Muscle layer of colon (tissue), 2 donors: ENCODE measurements at regions not wholly inside any gene's neighbourhood (a gene's known extent, or its start where the extent isn't known, plus 50 kb on each side); places are given as distances from the start of the nearest gene placed in this dataset.
"Not testable (repeated sequence)": the region's sequence is repeated elsewhere in the genome, so short reads cannot be mapped to it uniquely, and the experiment has no call there.

Experiments used
- H3K27ac ChIP-seq: one replicate; pipeline ENCODE4 v1.7.0; 2013; ENCODE audit warnings: low read depth, mild to moderate bottlenecking, low read length, moderate library complexity
- H3K27me3 ChIP-seq, 2 donors: one replicate each; pipeline ENCODE4 v1.7.0; 2013; ENCODE audit warnings: low read length in 2 of 2, mild to moderate bottlenecking in 2 of 2; ENCODE audit not compliant: insufficient read depth in 2 of 2, control insufficient read depth in 1 of 2
- H3K36me3 ChIP-seq: one replicate; pipeline ENCODE4 v1.7.0; 2013; ENCODE audit warnings: mild to moderate bottlenecking, low read length; ENCODE audit not compliant: insufficient read depth
- H3K4me1 ChIP-seq: one replicate; pipeline ENCODE4 v1.7.0; 2013; ENCODE audit warnings: mild to moderate bottlenecking, low read length; ENCODE audit not compliant: insufficient read depth
- H3K4me3 ChIP-seq, 2 donors: one replicate each; pipeline ENCODE4 v1.7.0; 2013; ENCODE audit warnings: low read length in 2 of 2, low read depth in 1 of 2, mild to moderate bottlenecking in 1 of 2, moderate library complexity in 1 of 2
- H3K9ac ChIP-seq: one replicate; pipeline ENCODE4 v1.7.0; 2013; ENCODE audit warnings: low read length
- H3K9me3 ChIP-seq: one replicate; pipeline ENCODE4 v1.7.0; 2013; ENCODE audit warnings: mild to moderate bottlenecking, low read length
- donor health status: abdominal sarcoma.
- donor health status: Adenocarcinoma of cecum.

GRCh38 chr7:148515728-148516695 lies 74.6 kb upstream of the C7orf33 start:
- Histone ChIP-seq H3K9ac (no peak overlapping the region), H3K4me3 (no peak overlapping the region), H3K9me3 (no peaks in the 10 kb centered on the region), H3K27me3 (peaks cover 0 to under 1% of the 10 kb centered on the region in 2 donors), H3K36me3 (no peaks in the 10 kb centered on the region), H3K27ac (no peak overlapping the region), H3K4me1 (no peaks in the 10 kb centered on the region)

- not testable (repeated sequence) for H3K27ac ChIP-seq, H3K9me3 ChIP-seq, H3K4me1 ChIP-seq, H3K4me3 ChIP-seq, H3K9ac ChIP-seq, H3K27me3 ChIP-seq, H3K36me3 ChIP-seq
These were observed 71.2 kb upstream of the C7orf33 start for GRCh38 chr7:148519386-148519785.

GRCh38 chr7:148521271-148521670 lies 69.3 kb upstream of the C7orf33 start:
- Histone ChIP-seq H3K36me3 (no peaks in the 10 kb centered on the region), H3K27ac (no peak overlapping the region), H3K9me3 (no peaks in the 10 kb centered on the region), H3K4me3 (no peak overlapping the region), H3K9ac (no peak overlapping the region), H3K4me1 (no peaks in the 10 kb centered on the region), H3K27me3 (peaks cover 0 to 5% of the 10 kb centered on the region in 2 donors)

GRCh38 chr7:148523550-148523949 lies 67.0 kb upstream of the C7orf33 start:
- Histone ChIP-seq H3K4me1 (no peaks in the 10 kb centered on the region), H3K27me3 (peaks cover 0 to 5% of the 10 kb centered on the region in 2 donors), H3K36me3 (no peaks in the 10 kb centered on the region), H3K9ac (no peak overlapping the region), H3K27ac (no peak overlapping the region), H3K4me3 (no peak overlapping the region), H3K9me3 (no peaks in the 10 kb centered on the region)

GRCh38 chr7:148524479-148525224 lies 65.9 kb upstream of the C7orf33 start:
- Histone ChIP-seq H3K9ac (no peak overlapping the region), H3K27me3 (peaks cover 0 to 5% of the 10 kb centered on the region in 2 donors), H3K27ac (no peak overlapping the region), H3K4me3 (no peak overlapping the region), H3K36me3 (no peaks in the 10 kb centered on the region), H3K4me1 (no peaks in the 10 kb centered on the region), H3K9me3 (no peaks in the 10 kb centered on the region)

GRCh38 chr7:148527717-148528168 lies 62.8 kb upstream of the C7orf33 start:
- no peak overlapping the region for H3K27ac ChIP-seq
- H3K9ac ChIP-seq: no peak overlapping the region
- H3K4me1 ChIP-seq: no peaks in the 10 kb centered on the region
- H3K27me3 ChIP-seq: no peaks in the 10 kb centered on the region
- H3K36me3 ChIP-seq: no peaks in the 10 kb centered on the region
- no peak overlapping the region for H3K4me3 ChIP-seq
- no peaks in the 10 kb centered on the region for H3K9me3 ChIP-seq

- Histone ChIP-seq H3K27me3 (no peaks in the 10 kb centered on the region), H3K4me3 (peak overlapping the region in 1 of 2 donors; percentile 45), H3K9ac (no peak overlapping the region), H3K9me3 (no peaks in the 10 kb centered on the region), H3K4me1 (peaks cover 10% of the 10 kb centered on the region), H3K27ac (no peak overlapping the region), H3K36me3 (no peaks in the 10 kb centered on the region)
These were observed 55.3 kb upstream of the C7orf33 start for GRCh38 chr7:148535217-148535616.

GRCh38 chr7:148537435-148537834 lies 53.1 kb upstream of the C7orf33 start:
- Histone ChIP-seq H3K4me1 (peaks cover 11% of the 10 kb centered on the region), H3K9me3 (no peaks in the 10 kb centered on the region), H3K27ac (no peak overlapping the region), H3K36me3 (no peaks in the 10 kb centered on the region), H3K9ac (no peak overlapping the region), H3K27me3 (no peaks in the 10 kb centered on the region), H3K4me3 (no peak overlapping the region)

- peaks cover 11% of the 10 kb centered on the region for H3K4me1 ChIP-seq
- H3K9me3 ChIP-seq: no peaks in the 10 kb centered on the region
- H3K27ac ChIP-seq: no peak overlapping the region
- no peaks in the 10 kb centered on the region for H3K36me3 ChIP-seq
- no peak overlapping the region for H3K4me3 ChIP-seq
- H3K27me3 ChIP-seq: no peaks in the 10 kb centered on the region
- H3K9ac ChIP-seq: no peak overlapping the region
These were observed 50.4 kb upstream of the C7orf33 start for GRCh38 chr7:148540041-148540738.
